K562 (cell line): ENCODE measurements at regions not wholly inside any gene's neighbourhood (a gene's known extent, or its start where the extent isn't known, plus 50 kb on each side); places are given as distances from the start of the nearest gene placed in this dataset.

Experiments
- ATAC-seq: fragments of 200-7000 bp; cut with Tn5 transposase; 3 replicates; pipeline ENCODE4 v1.9.1; 2020; ENCODE audit warnings: moderate library complexity
- BruUV-seq: library from RNA; stranded (reverse); fragments of 400-500 nt; replicated peaks from 2 replicates; lab custom pipeline; 2021; lab: Mats Ljungman, UMichigan
- CTCF ChIA-PET: fragments of 300-600 bp; formaldehyde crosslinking; extraction: SDS; loops from one replicate; lab custom pipeline; 2021; ENCODE audit warnings: low intra/inter-chr PET ratio; lab: Yijun Ruan, JAX
- POLR2A ChIA-PET: fragments of 300-600, 350-650 bp; sonication (Branson Sonifier 250); formaldehyde crosslinking; extraction: SDS; loops from one replicate; lab custom pipeline; 2021; ENCODE audit warnings: antibody characterized with exemption, inconsistent platforms; lab: Yijun Ruan, JAX
- DNase-seq, 4 experiments: peaks; one replicate each; pipeline versions ENCODE4 v3.0.0 to v3.0.0-alpha.2; 2011 to 2018; ENCODE audit warnings: low spot score in 3 of 4, mixed read lengths in 3 of 4; ENCODE audit errors: extremely low read depth in 1 of 4
- FAIRE-seq: peaks from 2 replicates; lab custom pipeline; 2011; peaks lifted over from hg19 to GRCh38; lab: Jason Lieb, UNC
- H2AFZ ChIP-seq: 2 replicates; pipeline ENCODE4 v1.6.0; 2011; ENCODE audit warnings: low read depth, low read length, control low read depth, inconsistent platforms
- H3K27ac ChIP-seq: fragments of 200-600 bp; 3 replicates; pipeline ENCODE4 v1.8.0; 2011; ENCODE audit warnings: low read depth, mild to moderate bottlenecking, control low read depth, inconsistent platforms, low read length, moderate library complexity, mixed read lengths; ENCODE audit errors: extremely low read depth
- H3K27me3 ChIP-seq, 2 experiments: fragments of 300-600 bp in 1 of 2; 2 replicates in 1 of 2; 3 replicates in 1 of 2; pipeline versions ENCODE4 v1.6.0 to v1.8.0; 2011; ENCODE audit warnings: inconsistent platforms in 2 of 2, low read length in 2 of 2, mild to moderate bottlenecking in 1 of 2, mixed read lengths in 1 of 2, moderate library complexity in 1 of 2; ENCODE audit not compliant: control insufficient read depth in 2 of 2, insufficient read depth in 2 of 2
- H3K36me3 ChIP-seq: fragments of 300-600 bp; 3 replicates; pipeline ENCODE4 v1.8.0; 2011; ENCODE audit warnings: mild to moderate bottlenecking, low read length, inconsistent platforms; ENCODE audit not compliant: control insufficient read depth, insufficient read depth
- H3K4me1 ChIP-seq, 2 experiments: fragments of 200-600 bp in 1 of 2; replicated peaks in 1 of 2; 2 replicates in 1 of 2; 3 replicates in 1 of 2; pipeline versions ENCODE4 v1.5.1 to v1.8.0; 2011; ENCODE audit warnings: inconsistent platforms in 2 of 2, low read length in 2 of 2, mild to moderate bottlenecking in 1 of 2, mixed read lengths in 1 of 2, moderate library complexity in 1 of 2; ENCODE audit not compliant: control insufficient read depth in 2 of 2, insufficient read depth in 2 of 2
- H3K4me2 ChIP-seq: 2 replicates; pipeline ENCODE4 v1.6.1; 2011; ENCODE audit warnings: low read length, control low read depth, inconsistent platforms, mixed read lengths; ENCODE audit not compliant: insufficient read depth
- H3K4me3 ChIP-seq: fragments of 200-600 bp; sonication (generic), shearing (Covaris generic); 2 replicates; pipeline ENCODE4 v1.5.1; 2016; ENCODE audit warnings: control low read depth, inconsistent platforms
- H3K79me2 ChIP-seq: fragments of 200-600 bp; 3 replicates; pipeline ENCODE4 v1.8.0; 2011; ENCODE audit warnings: low read length, inconsistent platforms; ENCODE audit not compliant: control insufficient read depth, insufficient read depth
- H3K9ac ChIP-seq, 2 experiments: 2 replicates each; pipeline versions ENCODE4 v1.6.0 to v1.6.1; 2011; ENCODE audit warnings: low read depth in 2 of 2, low read length in 2 of 2, control low read depth in 1 of 2, inconsistent platforms in 1 of 2, mild to moderate bottlenecking in 1 of 2, mixed read lengths in 1 of 2; ENCODE audit not compliant: insufficient read depth in 1 of 2
- H3K9me1 ChIP-seq: one replicate; pipeline ENCODE4 v1.6.0; 2011; ENCODE audit warnings: inconsistent platforms, mild to moderate bottlenecking, low read length, moderate library complexity; ENCODE audit not compliant: control insufficient read depth, insufficient read depth
- H3K9me3 ChIP-seq: replicated peaks from 2 replicates; pipeline ENCODE4 v1.5.1; 2011; ENCODE audit warnings: low read depth, low read length, inconsistent platforms; ENCODE audit not compliant: control insufficient read depth, insufficient read depth
- H4K20me1 ChIP-seq: replicated peaks from 2 replicates; pipeline ENCODE4 v1.6.1; 2011; ENCODE audit warnings: low read length, inconsistent platforms, mixed read lengths; ENCODE audit not compliant: control insufficient read depth, insufficient read depth
- CREB3L1 ChIP-seq: fragments of 450-650 bp; IDR thresholded peaks from 2 replicates; pipeline ENCODE4 v1.6.1; 2014; ENCODE audit warnings: low read depth, mild to moderate bottlenecking, moderate library complexity, borderline replicate concordance
- ETS2 ChIP-seq: IDR thresholded peaks from 2 replicates; pipeline ENCODE4 v1.6.1; 2016; ENCODE audit warnings: borderline replicate concordance, missing genetic modification characterization, mild to moderate bottlenecking, moderate library complexity, missing compliant biosample characterization; ENCODE audit not compliant: poor library complexity, severe bottlenecking
- MAZ ChIP-seq, 2 experiments: fragments of 450-650 bp in 1 of 2; sonication (generic) in 1 of 2; formaldehyde crosslinking; IDR thresholded peaks in 1 of 2; conservative IDR thresholded peaks in 1 of 2; 2 replicates each; pipeline versions ENCODE4 v1.4.0 to v1.5.0; 2020; ENCODE audit warnings: mild to moderate bottlenecking in 1 of 2, missing genetic modification reagents in 1 of 2
- NFYB ChIP-seq: IDR thresholded peaks from 2 replicates; pipeline ENCODE4 v1.6.1; 2011; ENCODE audit warnings: mild to moderate bottlenecking, moderate library complexity; ENCODE audit not compliant: insufficient read length; ENCODE audit errors: extremely low read depth
- ZNF12 ChIP-seq: sonication (generic); formaldehyde crosslinking; IDR thresholded peaks from 2 replicates; pipeline ENCODE4 v1.4.0; 2020; ENCODE audit warnings: mild to moderate bottlenecking, missing genetic modification reagents
- ZNF3 ChIP-seq: fragments of 250-450 bp; sonication (Bioruptor Pico); IDR thresholded peaks from 2 replicates; pipeline ENCODE4 v1.5.0; 2021; ENCODE audit warnings: mild to moderate bottlenecking, moderate library complexity
- ZNF57 ChIP-seq: fragments of 450-650 bp; formaldehyde crosslinking; IDR thresholded peaks from 2 replicates; pipeline ENCODE4 v1.4.0; 2020; ENCODE audit warnings: mild to moderate bottlenecking, moderate library complexity
- ZNF717 ChIP-seq: fragments of 250-450 bp; sonication (Bioruptor Pico); IDR thresholded peaks from 2 replicates; pipeline ENCODE4 v1.5.0; 2021
- WGBS: fragments of 100-300 bp; shearing (Covaris generic); methylation state at CpG from one replicate; pipeline ENCODE4 v1.1.6; 2016; ENCODE audit warnings: low coverage, mixed read lengths; ENCODE audit not compliant: insufficient coverage; ENCODE audit errors: missing lambda C conversion rate; 5-methylcytosine and 5-hydroxymethylcytosine counted together
- in situ Hi-C: fragments of 300-500 bp; cut with MboI; formaldehyde crosslinking; loops from 4 replicates; pipeline ENCODE4 v1.15.0; 2018; ENCODE audit warnings: inconsistent platforms, mixed read lengths
- intact Hi-C: fragments of 100-400 bp; cut with micrococcal nuclease; formaldehyde crosslinking; loops from 2 replicates; pipeline ENCODE4 v1.14.2; 2022

- no peak for TF ChIP-seq CREB3L1
- no peak for TF ChIP-seq ZNF57 (CRISPR knock-in tag)
- no peak for TF ChIP-seq NFYB
- no peak for TF ChIP-seq ZNF717 (CRISPR knock-in tag)
- TF ChIP-seq ETS2 (tag): no peak
These were observed 78.7 kb upstream of the LARP1 start (continued) for GRCh38 chr5:154676508-154676907.

DNA sequence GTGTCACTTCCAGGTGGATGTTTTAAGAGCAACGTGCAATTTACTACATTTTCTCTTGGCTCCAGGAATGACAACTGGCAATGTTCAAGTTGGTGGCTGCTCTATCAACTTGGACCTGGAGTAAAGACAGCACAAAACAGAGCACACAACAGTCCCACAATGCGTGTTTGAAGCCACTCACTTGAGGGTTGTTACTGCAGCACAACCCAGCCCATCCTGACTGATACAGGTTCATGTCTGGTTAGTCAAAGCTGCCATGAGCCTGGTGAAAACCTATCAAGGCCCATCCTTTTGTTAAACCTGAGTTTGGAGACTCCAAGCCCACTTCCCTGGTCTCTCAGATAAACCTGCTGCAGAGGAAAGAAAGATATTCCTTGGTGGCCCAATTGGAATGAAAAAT, 81.1 kb upstream of the LARP1 start:
- DNase-seq: no peak

More for the DNA sequence above, 81.1 kb upstream of the LARP1 start:
- H3K36me3 ChIP-seq: no peaks in the 10 kb centered on the region
- H3K4me2 ChIP-seq: no peak overlapping the region
- no peaks in the 10 kb centered on the region for H3K9me1 ChIP-seq
- 40% methylated on average over 2 of the region's 2 CpGs for WGBS
- no peak overlapping the region for H3K27ac ChIP-seq
- ATAC-seq: no peak
- H3K4me1 ChIP-seq: peaks cover 0 to 5% of the 10 kb centered on the region in 2 experiments; a peak in 3 of 5 replicates
- peak; percentile 51 for FAIRE-seq
- POLR2A ChIA-PET: interaction anchor here (0.6 kb wide), 1 partner anchor 177 kb away, joined by 4 read pairs; no protein-coding TSS in a partner anchor
- H3K4me3 ChIP-seq: no peak overlapping the region
- peak; percentile 98 for TF ChIP-seq ZNF12 (CRISPR knock-in tag)
- TF ChIP-seq MAZ (CRISPR knock-in tag; conservative IDR thresholded peaks at IDR 0.05 in 1 of 2, IDR thresholded peaks at IDR 0.05 in 1 of 2): no peak
- TF ChIP-seq ZNF3: no peak
- no peak overlapping the region for H3K9ac ChIP-seq
- H3K9me3 ChIP-seq: 0 out of 2 replicates have a peak, but pooled peaks cover 2% of the 10 kb centered on the region
- no peaks in the 10 kb centered on the region for H4K20me1 ChIP-seq
- BruUV-seq: no TSS peak
- H3K27me3 ChIP-seq: no peaks in the 10 kb centered on the region
- intact Hi-C loops: no loop called here
- in situ Hi-C loops: no loop called here
- CTCF ChIA-PET: no interaction called here
- peak overlapping the region; percentile 54; the same call in 1 of the 2 replicates for H2AFZ ChIP-seq
- H3K79me2 ChIP-seq: no peaks in the 10 kb centered on the region
